Right atrium auricular region (tissue), 2 donors: ENCODE measurements at regions not wholly inside any gene's neighbourhood (a gene's known extent, or its start where the extent isn't known, plus 50 kb on each side); places are given as distances from the start of the nearest gene placed in this dataset.

Experiments used
- DNase-seq: peaks from one replicate; pipeline ENCODE4 v3.0.0-alpha.2; 2019; ENCODE audit warnings: low spot score
- H3K27ac ChIP-seq, 2 donors: fragments of 200-600 bp; sonication (generic); 1 replicate in 1 of 2; 2 replicates in 1 of 2; pipeline ENCODE4 v1.5.1; 2016 to 2019
- H3K27me3 ChIP-seq, 2 donors: fragments of 200-600 bp; sonication (generic); one replicate each; pipeline versions ENCODE4 v1.5.1 to v1.6.0; 2017 to 2019
- H3K36me3 ChIP-seq: fragments of 200-600 bp; sonication (generic); one replicate; pipeline ENCODE4 v1.5.1; 2016
- H3K4me1 ChIP-seq, 2 donors: fragments of 200-600 bp; sonication (generic); one replicate each; pipeline versions ENCODE4 v1.5.1 to v1.6.0; 2017 to 2019
- H3K4me3 ChIP-seq, 2 donors: fragments of 200-600 bp; sonication (generic); 1 replicate in 1 of 2; 2 replicates in 1 of 2; pipeline ENCODE4 v1.5.1; 2017 to 2019; ENCODE audit warnings: mild to moderate bottlenecking in 1 of 2, moderate library complexity in 1 of 2
- H3K9me3 ChIP-seq, 2 donors: fragments of 200-600 bp; sonication (generic); one replicate each; pipeline ENCODE4 v1.5.1; 2019
- CTCF ChIP-seq, 2 donors: fragments of 200-600 bp; sonication (generic); IDR thresholded peaks; one replicate each; pipeline ENCODE4 v1.5.1; 2019; ENCODE audit warnings: antibody characterized with exemption in 2 of 2

GRCh38 chr4:153076861-153077260 lies 127.4 kb upstream of the TRIM2 start:
- no peak for DNase-seq
- no peaks in the 10 kb centered on the region for H3K27me3 ChIP-seq
- H3K36me3 ChIP-seq = no peaks in the 10 kb centered on the region
- H3K4me1 ChIP-seq = no peaks in the 10 kb centered on the region
- no peaks in the 10 kb centered on the region for H3K9me3 ChIP-seq
- TF ChIP-seq CTCF (IDR thresholded peaks at IDR 0.05) = no peak
- no peak overlapping the region for H3K4me3 ChIP-seq
- no peak overlapping the region for H3K27ac ChIP-seq

GRCh38 chr4:153079857-153080391 lies 124.3 kb upstream of the TRIM2 start:
- Histone ChIP-seq H3K9me3 (no peaks in the 10 kb centered on the region), H3K27ac (no peak overlapping the region), H3K4me1 (peaks cover 0 to 6% of the 10 kb centered on the region in 2 donors), H3K27me3 (no peaks in the 10 kb centered on the region), H3K36me3 (no peaks in the 10 kb centered on the region), H3K4me3 (no peak overlapping the region)
- TF ChIP-seq CTCF (IDR thresholded peaks at IDR 0.05) = no peak
- DNase-seq = no peak

- Histone ChIP-seq H3K27me3 (no peaks in the 10 kb centered on the region), H3K4me1 (peaks cover 0 to 11% of the 10 kb centered on the region in 2 donors), H3K4me3 (no peak overlapping the region), H3K36me3 (no peaks in the 10 kb centered on the region), H3K9me3 (no peaks in the 10 kb centered on the region), H3K27ac (no peak overlapping the region)
- no peak for DNase-seq
- TF ChIP-seq CTCF (IDR thresholded peaks at IDR 0.05) = no peak
These were observed 123.2 kb upstream of the TRIM2 start for GRCh38 chr4:153081006-153081580.

GRCh38 chr4:153081693-153082092 lies 122.5 kb upstream of the TRIM2 start:
- no peaks in the 10 kb centered on the region for H3K36me3 ChIP-seq
- H3K4me1 ChIP-seq = peaks cover 0 to 11% of the 10 kb centered on the region in 2 donors
- H3K9me3 ChIP-seq = no peaks in the 10 kb centered on the region
- TF ChIP-seq CTCF (IDR thresholded peaks at IDR 0.05) = no peak
- no peaks in the 10 kb centered on the region for H3K27me3 ChIP-seq
- no peak overlapping the region for H3K27ac ChIP-seq
- DNase-seq = no peak
- H3K4me3 ChIP-seq = no peak overlapping the region

- H3K4me1 ChIP-seq = peaks cover 0 to 11% of the 10 kb centered on the region in 2 donors
- TF ChIP-seq CTCF (IDR thresholded peaks at IDR 0.05) = no peak
- H3K4me3 ChIP-seq = no peak overlapping the region
- H3K27ac ChIP-seq = no peak overlapping the region
- H3K36me3 ChIP-seq = no peaks in the 10 kb centered on the region
- no peaks in the 10 kb centered on the region for H3K9me3 ChIP-seq
- no peak for DNase-seq
- H3K27me3 ChIP-seq = no peaks in the 10 kb centered on the region
These were observed 121.6 kb upstream of the TRIM2 start for GRCh38 chr4:153082322-153083301.
